C4-2B (cell line): ENCODE measurements at regions not wholly inside any gene's neighbourhood (a gene's known extent, or its start where the extent isn't known, plus 50 kb on each side); places are given as distances from the start of the nearest gene placed in this dataset.

ENCODE experiments used
- ZFX ChIP-seq: fragments of 450-650 bp; IDR thresholded peaks from 2 replicates; pipeline ENCODE4 v1.6.1; 2017
- TF ChIP-seq, protein P1 (sequence below): fragments of 450-650 bp; conservative IDR thresholded peaks from 2 replicates; pipeline ENCODE4 v1.5.1; 2017; ENCODE audit warnings: mild to moderate bottlenecking

DNA sequence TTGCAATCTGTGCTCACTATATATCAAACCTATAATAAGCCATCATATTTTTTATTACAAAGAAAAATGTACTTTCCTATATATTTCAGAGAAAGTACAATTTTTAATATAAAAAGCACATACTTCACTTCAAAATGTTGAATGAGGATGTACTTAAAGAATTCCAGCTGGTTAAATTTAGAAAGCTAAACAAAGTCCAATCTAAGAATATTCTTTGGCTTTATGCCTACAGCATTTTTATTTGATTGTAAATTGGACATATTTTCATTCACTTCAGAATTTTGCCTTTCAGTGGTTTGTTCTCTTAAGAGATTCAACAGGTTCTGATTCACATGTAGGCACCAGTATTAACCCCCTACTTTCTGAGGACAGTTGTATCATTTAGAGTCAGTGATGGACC, 533.8 kb downstream of the CAAP1 start:
- TF ChIP-seq, protein P1, sequence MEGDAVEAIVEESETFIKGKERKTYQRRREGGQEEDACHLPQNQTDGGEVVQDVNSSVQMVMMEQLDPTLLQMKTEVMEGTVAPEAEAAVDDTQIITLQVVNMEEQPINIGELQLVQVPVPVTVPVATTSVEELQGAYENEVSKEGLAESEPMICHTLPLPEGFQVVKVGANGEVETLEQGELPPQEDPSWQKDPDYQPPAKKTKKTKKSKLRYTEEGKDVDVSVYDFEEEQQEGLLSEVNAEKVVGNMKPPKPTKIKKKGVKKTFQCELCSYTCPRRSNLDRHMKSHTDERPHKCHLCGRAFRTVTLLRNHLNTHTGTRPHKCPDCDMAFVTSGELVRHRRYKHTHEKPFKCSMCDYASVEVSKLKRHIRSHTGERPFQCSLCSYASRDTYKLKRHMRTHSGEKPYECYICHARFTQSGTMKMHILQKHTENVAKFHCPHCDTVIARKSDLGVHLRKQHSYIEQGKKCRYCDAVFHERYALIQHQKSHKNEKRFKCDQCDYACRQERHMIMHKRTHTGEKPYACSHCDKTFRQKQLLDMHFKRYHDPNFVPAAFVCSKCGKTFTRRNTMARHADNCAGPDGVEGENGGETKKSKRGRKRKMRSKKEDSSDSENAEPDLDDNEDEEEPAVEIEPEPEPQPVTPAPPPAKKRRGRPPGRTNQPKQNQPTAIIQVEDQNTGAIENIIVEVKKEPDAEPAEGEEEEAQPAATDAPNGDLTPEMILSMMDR, result no peak
- TF ChIP-seq ZFX, result no peak
